ENCODE measurements at regions not wholly inside any gene's neighbourhood (a gene's known extent, or its start where the extent isn't known, plus 50 kb on each side); places are given as distances from the start of the nearest gene placed in this dataset.

- no peak for DNase-seq
Measured at GRCh38 chr4:18403327-18403726, 381.8 kb upstream of the LCORL start.

GRCh38 chr4:18401868-18402267 is 380.3 kb upstream of the LCORL start:
- no peak for DNase-seq

DNA sequence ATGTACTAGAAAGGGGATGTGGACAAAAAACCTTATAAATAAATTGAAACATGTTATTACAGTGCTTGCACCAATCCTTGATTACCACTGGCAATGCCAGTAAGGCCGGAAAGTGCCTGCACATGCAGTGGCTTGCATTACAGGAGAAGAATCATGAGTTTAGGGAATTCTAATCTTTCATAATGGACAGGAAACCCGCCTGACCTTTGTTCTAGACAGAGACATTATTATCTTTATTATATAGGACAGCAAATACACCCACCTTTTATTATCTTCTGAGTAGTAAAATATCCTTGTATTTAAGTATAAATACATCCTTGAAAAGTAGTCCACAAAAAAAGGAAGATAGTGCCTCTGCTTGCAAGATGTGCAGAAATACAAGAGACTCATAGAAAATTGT is 379.9 kb upstream of the LCORL start:
- DNase-seq = no peak

- DNase-seq = no peak
Measured at GRCh38 chr4:18398661-18399060, 377.1 kb upstream of the LCORL start.

DNA sequence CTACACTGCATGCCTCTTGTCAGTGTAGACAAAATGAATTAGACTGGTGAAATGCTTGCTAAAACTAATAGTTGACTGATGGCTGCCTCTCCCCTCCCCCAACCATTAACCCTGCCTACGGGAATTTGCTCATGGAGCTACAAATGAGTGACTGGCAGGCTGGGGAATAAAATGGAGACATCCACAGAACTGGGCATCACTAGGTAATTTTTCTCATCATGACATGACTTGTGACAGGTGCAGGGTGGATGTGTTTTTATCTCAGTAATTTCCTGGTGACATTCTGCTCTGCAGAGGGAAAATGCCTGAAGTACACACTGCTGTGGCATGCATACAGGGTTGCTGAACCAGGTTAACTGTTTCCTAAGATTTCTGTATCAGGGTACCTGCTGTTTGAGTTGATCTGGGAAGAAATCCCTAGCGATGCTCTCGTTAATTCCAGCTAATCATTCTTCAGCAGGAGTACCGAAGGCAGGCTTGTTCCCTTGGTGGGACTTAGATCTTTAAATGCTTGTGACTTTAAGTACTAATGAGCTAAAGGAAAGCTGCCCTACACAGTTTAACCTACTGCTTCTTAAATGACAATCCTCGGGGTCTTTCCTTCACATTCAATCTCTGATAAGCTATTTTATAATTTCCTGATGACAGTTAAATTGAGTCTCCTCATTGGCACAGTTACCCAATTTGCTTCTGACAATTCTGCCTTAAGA is 376.3 kb upstream of the LCORL start:
- DNase-seq = no peak

GRCh38 chr4:18394656-18395055 is 373.1 kb upstream of the LCORL start:
- DNase-seq = no peak

DNA sequence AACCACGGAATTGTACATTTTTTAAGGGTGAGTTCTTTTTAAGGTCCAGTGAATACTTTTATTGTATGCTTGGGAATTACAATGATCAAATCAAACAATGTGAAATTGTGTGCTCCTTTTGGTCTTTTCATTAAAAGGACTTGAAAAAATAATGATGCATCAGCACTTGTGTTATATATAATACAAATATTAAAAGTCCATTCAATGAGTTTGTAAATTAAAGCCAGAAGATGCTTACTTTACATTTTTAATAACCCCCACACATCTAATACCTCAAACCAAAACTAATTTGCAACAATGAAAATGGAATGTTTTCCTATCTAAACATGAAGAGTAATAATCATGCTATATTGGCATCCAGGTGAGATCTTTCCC is 369.8 kb upstream of the LCORL start:
- no peak for DNase-seq

GRCh38 chr4:18390655-18391353 is 369.2 kb upstream of the LCORL start:
- no peak for DNase-seq

DNA sequence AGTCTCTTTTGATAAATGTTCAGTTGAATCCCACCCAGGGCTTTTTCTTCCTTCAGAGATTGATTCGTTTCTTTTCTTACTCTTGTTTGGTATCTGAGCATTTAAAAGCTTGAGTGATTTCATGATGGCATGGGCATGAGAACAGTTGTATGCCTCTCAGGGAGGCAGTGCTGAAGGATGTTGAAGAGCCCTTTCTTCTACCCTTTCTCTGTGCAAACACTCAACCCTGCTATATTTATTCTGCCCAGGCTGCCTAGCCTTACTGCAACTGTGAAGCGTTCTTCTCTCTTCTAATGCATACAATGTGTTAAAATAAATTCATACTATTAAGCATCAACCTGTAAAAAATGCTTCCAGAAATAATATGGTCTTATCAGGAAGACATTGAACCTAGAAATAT is 367.6 kb upstream of the LCORL start:
- no peak for DNase-seq

DNA sequence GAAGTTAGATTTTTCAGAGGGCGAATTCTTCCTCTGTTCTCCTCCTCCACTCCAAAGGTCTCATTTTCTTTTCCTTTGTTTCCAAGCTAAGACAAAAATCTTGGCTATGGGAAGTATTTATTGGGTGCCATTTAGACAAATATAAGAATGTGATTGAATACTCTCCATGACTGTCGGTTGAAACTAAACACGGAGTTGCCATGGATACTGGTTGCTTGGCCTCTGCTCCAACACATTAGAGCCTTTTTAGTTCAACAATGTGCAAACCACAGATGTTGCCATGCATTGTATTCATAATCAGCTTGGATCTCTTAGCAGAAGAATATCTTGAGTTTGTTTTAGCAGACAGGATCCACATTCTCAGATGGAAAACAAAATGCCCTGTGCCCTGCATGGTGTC is 366.5 kb upstream of the LCORL start:
- no peak for DNase-seq

DNA sequence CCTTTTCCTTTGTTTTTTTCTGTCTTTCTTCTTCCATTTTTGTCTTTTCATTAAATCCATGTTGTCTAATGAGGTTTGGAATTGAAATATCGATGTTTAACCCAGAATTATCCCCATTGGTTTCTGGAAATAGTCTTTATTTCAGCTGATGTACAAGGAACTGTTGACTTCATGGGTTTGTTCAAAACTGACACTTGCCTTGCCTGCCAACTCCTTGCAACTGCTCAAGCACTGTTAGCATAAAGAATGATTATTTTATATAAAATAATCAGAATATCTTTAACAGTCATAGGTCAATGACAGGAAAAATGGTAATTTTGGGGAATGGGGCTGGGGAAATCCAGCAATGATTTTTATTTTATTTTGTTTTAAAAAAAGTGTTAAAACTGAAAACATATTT is 359.6 kb upstream of the LCORL start:
- no peak for DNase-seq

GRCh38 chr4:18369561-18369960 is 348.0 kb upstream of the LCORL start:
- no peak for DNase-seq

- no peak for DNase-seq
Measured at GRCh38 chr4:18366892-18367291, 345.3 kb upstream of the LCORL start.

GRCh38 chr4:18366136-18366535 is 344.6 kb upstream of the LCORL start:
- no peak for DNase-seq

DNA sequence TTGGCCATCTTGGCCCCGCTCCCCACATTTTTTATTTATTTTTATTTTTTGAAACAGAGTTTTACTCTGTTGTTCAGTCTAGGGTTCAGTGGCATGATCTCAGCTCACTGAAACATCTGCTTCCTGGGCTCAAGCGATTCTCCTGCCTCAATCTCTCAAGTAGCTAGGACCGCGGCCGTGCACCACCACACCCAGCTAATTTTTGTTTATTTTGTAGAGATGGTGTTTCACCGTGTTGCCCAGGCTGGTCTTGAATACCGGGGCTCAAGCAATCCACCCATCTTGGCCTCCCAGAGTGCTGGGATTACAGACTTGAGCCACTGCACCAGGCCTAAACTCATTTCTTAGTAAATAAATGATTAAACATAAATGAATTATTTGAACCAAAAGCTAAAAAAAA is 322.0 kb upstream of the LCORL start:
- DNase-seq = no peak

DNA sequence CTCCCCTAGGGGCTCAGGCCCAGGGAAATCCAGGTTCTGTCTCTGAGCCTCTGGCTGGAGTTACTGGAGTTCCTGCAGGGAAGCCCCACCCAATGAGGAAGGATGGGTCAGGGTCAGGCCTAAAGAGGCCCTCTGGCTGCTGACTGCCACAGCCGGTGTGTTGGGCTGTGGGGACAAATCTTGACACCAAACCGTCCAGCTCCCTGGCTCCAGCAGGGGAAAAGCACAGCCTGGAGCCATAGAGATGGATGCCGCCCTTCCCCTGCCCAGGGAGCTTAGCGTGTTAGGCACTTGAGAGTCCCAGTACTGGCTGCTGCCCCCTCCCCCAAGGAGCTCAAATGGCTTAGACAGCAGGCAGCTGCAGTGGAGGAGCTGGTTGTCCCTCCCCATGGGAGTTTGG is 321.3 kb upstream of the LCORL start:
- no peak for DNase-seq

- DNase-seq = no peak
Measured at GRCh38 chr4:18321956-18322530, 300.5 kb upstream of the LCORL start.

DNA sequence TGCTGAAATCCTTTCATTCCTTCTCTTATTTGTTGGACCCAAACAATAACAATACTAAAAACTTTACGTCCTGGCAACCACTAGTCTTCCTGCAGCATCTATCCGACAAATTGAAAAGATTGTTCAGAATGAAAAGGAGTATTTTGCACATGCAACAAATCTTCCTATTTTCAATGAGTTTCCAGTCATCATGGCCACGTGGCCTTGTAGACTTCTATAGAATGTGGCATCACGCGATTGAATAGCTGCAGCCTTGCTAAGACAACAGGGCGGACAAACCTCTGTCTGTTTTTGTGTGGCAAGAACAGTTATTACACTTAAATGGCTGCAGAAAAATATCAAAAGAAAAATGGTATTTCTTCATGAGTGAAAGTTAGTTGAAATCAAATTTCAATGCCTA is 297.9 kb upstream of the LCORL start:
- DNase-seq = no peak

GRCh38 chr4:18318682-18319388 is 297.3 kb upstream of the LCORL start:
- DNase-seq = no peak

GRCh38 chr4:18314731-18315130 is 293.2 kb upstream of the LCORL start:
- no peak for DNase-seq

DNA sequence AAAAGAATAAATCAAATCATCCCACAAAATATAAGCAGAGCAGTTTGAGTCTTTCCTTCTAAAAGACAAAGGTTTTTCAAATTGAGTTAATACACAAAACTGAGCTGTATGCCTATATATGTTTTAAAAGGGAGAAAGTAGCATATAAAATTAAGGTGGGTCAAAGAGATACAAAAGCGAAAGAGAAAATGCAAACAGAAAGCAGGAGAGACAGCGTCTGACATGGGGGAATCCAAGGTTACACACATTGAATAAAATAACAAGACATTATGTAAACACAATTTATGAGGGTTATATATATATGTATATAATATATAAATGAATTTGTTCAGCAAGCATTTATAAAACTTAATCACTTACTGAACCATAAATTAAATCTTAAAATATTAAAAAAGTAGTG is 276.1 kb upstream of the LCORL start:
- DNase-seq = no peak

- no peak for DNase-seq
Measured at GRCh38 chr4:18296411-18296810, 274.9 kb upstream of the LCORL start.

GRCh38 chr4:18294846-18295245 is 273.3 kb upstream of the LCORL start:
- no peak for DNase-seq

DNA sequence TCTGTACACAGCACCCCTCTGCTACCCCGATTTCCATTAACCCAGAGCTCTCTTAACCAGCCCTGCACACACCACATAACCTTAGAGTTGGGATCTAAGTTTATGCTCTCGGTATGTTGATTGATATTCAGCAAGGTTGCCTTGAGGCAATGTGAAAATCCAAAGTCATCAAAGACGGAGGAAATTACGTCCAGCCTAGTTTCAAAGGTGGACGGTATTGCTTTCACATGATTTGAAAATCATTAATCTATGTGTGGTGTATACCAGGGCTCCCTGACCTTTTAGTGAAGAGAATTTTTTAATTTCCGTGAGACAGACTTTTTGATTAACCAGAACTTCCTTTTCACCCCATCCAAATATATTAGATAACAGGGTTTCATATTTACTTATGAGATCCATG is 272.5 kb upstream of the LCORL start:
- DNase-seq = no peak

Measured in effector CD8-positive, alpha-beta T cell (primary cell).